ENCODE measurements at regions not wholly inside any gene's neighbourhood (a gene's known extent, or its start where the extent isn't known, plus 50 kb on each side); places are given as distances from the start of the nearest gene placed in this dataset.

DNA sequence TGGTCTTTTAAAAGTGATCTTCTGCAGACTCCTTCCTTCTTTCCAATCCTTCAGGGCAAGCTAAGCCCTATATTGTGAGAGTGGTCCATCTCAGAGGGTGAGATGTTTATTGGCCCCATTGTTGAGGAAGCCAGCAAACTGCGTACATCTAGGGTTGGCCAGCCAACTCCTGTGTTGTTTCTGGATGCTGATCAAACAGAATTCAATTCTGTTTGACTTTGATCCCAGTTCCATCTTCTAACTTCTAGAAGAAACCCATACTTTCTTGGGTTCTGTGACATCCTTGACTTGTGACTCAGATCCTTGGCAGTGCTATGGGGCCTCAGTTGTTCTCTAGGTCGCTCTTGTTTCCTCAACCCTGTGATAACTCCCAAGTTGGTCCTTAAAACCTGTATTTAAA is 116.2 kb downstream of the LSMEM1 start:
- TF ChIP-seq, protein P1, sequence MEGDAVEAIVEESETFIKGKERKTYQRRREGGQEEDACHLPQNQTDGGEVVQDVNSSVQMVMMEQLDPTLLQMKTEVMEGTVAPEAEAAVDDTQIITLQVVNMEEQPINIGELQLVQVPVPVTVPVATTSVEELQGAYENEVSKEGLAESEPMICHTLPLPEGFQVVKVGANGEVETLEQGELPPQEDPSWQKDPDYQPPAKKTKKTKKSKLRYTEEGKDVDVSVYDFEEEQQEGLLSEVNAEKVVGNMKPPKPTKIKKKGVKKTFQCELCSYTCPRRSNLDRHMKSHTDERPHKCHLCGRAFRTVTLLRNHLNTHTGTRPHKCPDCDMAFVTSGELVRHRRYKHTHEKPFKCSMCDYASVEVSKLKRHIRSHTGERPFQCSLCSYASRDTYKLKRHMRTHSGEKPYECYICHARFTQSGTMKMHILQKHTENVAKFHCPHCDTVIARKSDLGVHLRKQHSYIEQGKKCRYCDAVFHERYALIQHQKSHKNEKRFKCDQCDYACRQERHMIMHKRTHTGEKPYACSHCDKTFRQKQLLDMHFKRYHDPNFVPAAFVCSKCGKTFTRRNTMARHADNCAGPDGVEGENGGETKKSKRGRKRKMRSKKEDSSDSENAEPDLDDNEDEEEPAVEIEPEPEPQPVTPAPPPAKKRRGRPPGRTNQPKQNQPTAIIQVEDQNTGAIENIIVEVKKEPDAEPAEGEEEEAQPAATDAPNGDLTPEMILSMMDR (IDR thresholded peaks at IDR 0.05) = no peak
- no peaks in the 10 kb centered on the region for H3K36me3 ChIP-seq
- no peaks in the 10 kb centered on the region for H3K9me3 ChIP-seq
- H3K4me1 ChIP-seq = no peaks in the 10 kb centered on the region
- no peak for DNase-seq
- no peak for ATAC-seq
- no peak overlapping the region for H3K27ac ChIP-seq
- intact Hi-C loops (cut with DNase I) = no loop called here
- H3K27me3 ChIP-seq (ENCODE audit: low read depth) = no peaks in the 10 kb centered on the region
- H3K4me3 ChIP-seq = no peak overlapping the region

DNA sequence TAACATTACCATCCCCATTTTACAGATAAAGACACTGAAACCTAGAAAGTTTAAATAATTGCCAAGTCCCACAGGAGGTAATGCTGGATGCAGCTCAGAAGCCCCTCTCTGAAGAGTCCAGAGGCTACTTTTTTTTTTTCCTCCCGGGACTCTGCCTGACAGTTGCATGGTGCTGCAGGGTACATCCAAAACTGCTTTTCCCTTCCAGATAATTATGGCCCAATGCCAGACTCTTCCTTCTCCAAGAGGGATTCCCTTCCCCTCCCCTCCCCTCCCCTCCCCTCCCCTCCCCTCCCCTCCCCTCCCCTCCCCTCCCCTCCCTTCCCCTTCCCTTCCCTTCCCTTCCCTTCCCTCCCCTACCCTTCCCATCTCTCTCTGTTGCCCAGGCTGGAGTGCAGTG is 122.9 kb downstream of the LSMEM1 start:
- Histone ChIP-seq H3K27ac (no peak overlapping the region), H3K27me3 (ENCODE audit: low read depth) (no peaks in the 10 kb centered on the region), H3K4me1 (no peaks in the 10 kb centered on the region), H3K9me3 (no peaks in the 10 kb centered on the region), H3K36me3 (no peaks in the 10 kb centered on the region), H3K4me3 (no peak overlapping the region)
- ATAC-seq (no peak), DNase-seq (no peak)
- TF ChIP-seq, protein P1 (IDR thresholded peaks at IDR 0.05) = no peak
- intact Hi-C loops (cut with DNase I) = no loop called here

DNA sequence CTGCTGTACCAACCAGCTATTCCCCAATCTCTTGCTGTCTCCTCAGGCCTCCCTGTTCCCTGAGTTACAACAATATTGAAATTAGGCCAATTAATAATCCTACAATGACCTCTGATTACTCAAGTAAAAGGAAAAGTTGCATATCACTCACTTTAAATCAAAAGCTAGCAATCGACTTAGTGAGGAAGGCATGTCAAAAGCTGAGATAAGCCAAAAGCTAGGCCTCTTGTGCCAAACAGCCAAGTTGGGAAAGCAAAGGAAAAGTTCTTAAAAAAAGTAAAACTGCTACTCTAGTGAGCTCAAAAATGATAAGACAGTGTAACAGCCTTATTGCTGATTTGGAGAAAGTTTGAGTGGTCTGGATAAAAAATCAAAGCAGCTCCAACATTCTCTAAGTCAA is 129.8 kb downstream of the LSMEM1 start:
- Histone ChIP-seq H3K4me3 (no peak overlapping the region), H3K27me3 (ENCODE audit: low read depth) (no peaks in the 10 kb centered on the region), H3K9me3 (no peaks in the 10 kb centered on the region), H3K27ac (no peak overlapping the region), H3K36me3 (no peaks in the 10 kb centered on the region), H3K4me1 (no peaks in the 10 kb centered on the region)
- intact Hi-C loops (cut with DNase I) = no loop called here
- ATAC-seq = no peak
- TF ChIP-seq, protein P1 (IDR thresholded peaks at IDR 0.05) = no peak
- no peak for DNase-seq

DNA sequence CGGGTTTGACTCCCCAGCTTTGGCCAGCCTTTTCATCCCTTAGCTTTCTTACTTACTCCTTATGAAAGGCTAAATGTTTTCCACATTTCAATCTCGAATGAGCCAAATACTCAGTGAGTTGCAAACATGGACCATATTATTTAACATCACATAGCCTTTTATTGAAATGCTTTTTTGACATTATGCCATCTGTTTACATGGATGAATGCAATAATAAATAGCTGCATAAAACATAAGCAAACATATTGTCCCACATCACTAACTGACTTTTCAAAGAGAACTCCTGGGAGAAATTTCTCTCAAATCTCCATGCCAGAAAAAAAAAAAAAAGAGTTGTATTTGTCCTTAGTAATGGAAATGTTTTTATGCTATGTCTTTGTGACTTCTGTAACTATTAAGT is 134.9 kb downstream of the LSMEM1 start:
- TF ChIP-seq, protein P1 (IDR thresholded peaks at IDR 0.05) = no peak
- Histone ChIP-seq H3K9me3 (no peaks in the 10 kb centered on the region), H3K27me3 (ENCODE audit: low read depth) (no peaks in the 10 kb centered on the region), H3K27ac (no peak overlapping the region), H3K4me3 (no peak overlapping the region), H3K36me3 (no peaks in the 10 kb centered on the region), H3K4me1 (no peaks in the 10 kb centered on the region)
- intact Hi-C loops (cut with DNase I) = no loop called here
- DNase-seq (no peak), ATAC-seq (no peak)

DNA sequence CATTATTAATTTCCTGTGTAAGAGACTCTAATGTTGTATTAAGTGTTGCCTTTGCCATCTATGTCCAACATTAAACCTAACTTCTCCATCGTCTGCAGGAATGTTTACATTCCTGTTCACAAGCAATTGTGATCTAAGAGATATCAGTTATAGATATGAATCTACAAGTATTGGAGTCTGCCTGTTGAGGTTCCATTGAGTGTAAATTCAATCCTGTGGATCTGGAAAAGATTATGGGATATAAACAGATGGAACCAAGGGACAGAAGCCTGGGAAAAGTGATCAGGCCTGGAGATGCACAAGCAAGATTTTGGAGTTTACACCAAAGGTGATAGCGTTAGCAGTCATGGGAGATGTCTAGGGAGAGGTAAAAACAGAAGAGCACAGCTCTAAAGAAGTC is 135.5 kb downstream of the LSMEM1 start:
- TF ChIP-seq, protein P1 (IDR thresholded peaks at IDR 0.05) = no peak
- ATAC-seq = no peak
- Histone ChIP-seq H3K4me3 (no peak overlapping the region), H3K27me3 (ENCODE audit: low read depth) (no peaks in the 10 kb centered on the region), H3K36me3 (no peaks in the 10 kb centered on the region), H3K4me1 (no peaks in the 10 kb centered on the region), H3K27ac (no peak overlapping the region), H3K9me3 (no peaks in the 10 kb centered on the region)
- no peak for DNase-seq
- intact Hi-C loops (cut with DNase I) = no loop called here

DNA sequence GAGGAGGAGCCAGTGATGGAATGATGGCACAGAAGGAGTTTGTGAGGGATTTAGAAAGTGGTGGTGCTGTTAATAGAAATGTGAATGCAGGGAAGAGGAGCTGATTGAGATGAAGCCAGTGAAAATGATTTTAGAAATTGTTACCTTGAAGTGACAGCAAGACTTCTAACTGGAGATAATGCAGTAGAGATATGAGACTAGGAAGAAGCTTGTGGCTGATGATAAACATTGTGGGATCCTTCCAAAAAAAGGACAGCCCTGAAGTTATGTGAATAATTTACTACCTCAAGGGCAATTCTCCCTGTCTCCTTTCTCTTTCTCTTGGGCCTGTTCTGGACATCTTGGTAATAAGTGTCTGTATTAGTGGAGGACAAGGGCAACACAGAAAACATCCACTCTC is 138.6 kb downstream of the LSMEM1 start:
- Histone ChIP-seq H3K4me3 (no peak overlapping the region), H3K36me3 (no peaks in the 10 kb centered on the region), H3K9me3 (no peaks in the 10 kb centered on the region), H3K4me1 (no peaks in the 10 kb centered on the region), H3K27ac (no peak overlapping the region), H3K27me3 (ENCODE audit: low read depth) (no peaks in the 10 kb centered on the region)
- intact Hi-C loops (cut with DNase I) = no loop called here
- no peak for DNase-seq
- TF ChIP-seq, protein P1 (IDR thresholded peaks at IDR 0.05) = no peak
- ATAC-seq = no peak

Measured in lower lobe of right lung (tissue), 2 donors.